NCI-H2196 treated with DMSO at 0.1 percent for 48 hours (cell line): ENCODE measurements at regions not wholly inside any gene's neighbourhood (a gene's known extent, or its start where the extent isn't known, plus 50 kb on each side); places are given as distances from the start of the nearest gene placed in this dataset.

Experiments used
- DNase-seq: peaks from one replicate; lab custom pipeline; 2025; ENCODE audit not compliant: unreplicated experiment; lab: John Stamatoyannopoulos, UW

- DNase-seq, result no peak
Observed at GRCh38 chr2:40760071-40760666, 308.3 kb upstream of the SLC8A1 start.

DNA sequence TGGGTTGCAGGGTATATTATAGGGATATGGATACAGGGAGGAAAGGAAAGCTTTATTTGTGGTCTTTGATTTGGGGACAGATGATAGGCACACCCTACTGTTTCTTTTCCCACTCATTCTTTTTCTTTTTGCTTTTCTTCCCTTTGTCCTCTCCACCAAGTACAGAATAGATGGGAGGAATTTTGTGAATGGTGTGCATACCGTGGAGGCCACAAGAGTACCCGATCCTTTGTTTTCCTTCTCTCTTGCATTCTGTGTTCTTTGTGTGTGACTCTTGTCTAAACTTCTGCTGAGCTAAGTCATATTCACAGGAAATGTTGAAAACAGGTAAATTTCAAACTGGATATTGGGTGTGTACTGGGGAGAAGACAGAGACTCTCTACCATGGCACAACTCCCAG, 321.4 kb upstream of the SLC8A1 start:
- no peak for DNase-seq

DNA sequence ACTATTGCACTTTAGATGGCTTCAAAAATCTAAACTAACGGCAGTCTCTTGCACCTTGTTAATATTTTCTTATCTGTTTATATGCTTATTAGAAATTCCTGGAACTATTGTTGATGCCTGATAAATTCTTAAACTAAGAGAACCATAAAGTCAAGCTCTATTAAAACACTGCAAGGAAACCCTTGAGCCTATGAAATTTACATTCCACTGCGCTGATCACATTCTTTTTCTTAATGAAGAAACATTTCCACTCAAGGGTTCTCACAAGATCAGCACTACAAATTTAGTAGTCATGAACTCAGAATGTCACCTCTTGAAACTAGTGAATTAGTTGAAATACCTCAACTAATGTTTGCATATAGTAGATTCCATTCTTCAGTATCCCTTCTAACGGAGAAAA, 331.8 kb upstream of the SLC8A1 start:
- no peak for DNase-seq

DNA sequence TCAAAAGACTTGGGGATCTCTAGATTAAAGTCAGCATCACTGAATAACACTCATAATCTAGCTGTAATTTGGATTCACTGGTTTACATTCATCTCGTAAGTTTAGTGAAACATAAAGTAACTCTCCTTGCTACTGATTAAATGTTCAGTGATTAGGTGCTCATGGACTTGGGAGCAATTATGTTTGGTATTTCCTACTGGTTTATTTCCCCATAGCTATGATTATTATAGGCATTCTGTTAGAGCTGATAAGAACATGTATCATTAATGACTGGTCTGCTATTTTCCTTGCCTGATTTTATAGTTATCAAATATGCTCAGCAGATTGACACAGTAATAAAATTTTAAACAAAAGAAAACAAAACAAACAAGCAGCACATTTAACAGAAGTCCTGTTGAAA, 334.7 kb upstream of the SLC8A1 start:
- DNase-seq, result no peak

DNA sequence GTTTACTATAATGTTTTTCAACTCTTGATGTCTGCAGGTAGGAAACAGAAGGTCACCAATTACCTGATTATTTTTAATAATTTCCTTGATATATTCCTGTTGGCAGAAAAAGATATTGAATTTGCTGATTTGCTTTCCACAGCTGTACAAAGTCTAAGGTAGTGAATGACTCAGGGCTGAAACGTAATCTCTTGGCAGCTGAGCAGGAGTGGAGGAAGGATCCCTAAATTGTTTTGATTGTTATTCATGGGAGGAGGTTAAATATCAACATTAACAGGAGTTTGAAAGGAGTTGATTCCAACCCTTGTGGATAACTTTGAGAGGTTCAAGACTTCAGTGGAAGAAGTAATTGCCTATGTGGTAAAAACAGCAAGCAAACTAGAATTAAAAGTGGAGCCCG, 345.2 kb upstream of the SLC8A1 start:
- peak; percentile 10 for DNase-seq

GRCh38 chr2:40803900-40804299, 352.0 kb upstream of the SLC8A1 start:
- no peak for DNase-seq

- DNase-seq, result no peak
Observed at GRCh38 chr2:40809156-40809555, 357.3 kb upstream of the SLC8A1 start.

GRCh38 chr2:40814616-40815015, 362.7 kb upstream of the SLC8A1 start:
- DNase-seq, result no peak

DNA sequence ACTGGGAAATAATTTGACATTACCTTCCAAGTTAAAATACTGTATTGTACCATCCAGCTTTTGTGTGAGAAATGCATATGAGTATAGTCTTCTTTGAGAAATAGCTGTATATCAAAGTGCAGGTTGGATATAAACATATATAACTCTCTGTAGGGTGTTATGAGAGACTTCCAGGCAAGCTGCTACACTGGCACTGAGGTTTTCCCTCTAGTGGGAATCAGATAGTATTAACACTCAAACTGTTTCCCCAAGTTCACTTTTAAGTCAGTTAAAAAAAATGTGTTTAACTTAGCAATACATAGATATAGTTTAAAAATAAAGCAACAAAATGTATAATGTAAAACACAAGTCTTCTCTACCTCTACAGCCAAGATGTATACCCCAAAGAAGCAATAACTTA, 368.4 kb upstream of the SLC8A1 start:
- DNase-seq, result no peak

DNA sequence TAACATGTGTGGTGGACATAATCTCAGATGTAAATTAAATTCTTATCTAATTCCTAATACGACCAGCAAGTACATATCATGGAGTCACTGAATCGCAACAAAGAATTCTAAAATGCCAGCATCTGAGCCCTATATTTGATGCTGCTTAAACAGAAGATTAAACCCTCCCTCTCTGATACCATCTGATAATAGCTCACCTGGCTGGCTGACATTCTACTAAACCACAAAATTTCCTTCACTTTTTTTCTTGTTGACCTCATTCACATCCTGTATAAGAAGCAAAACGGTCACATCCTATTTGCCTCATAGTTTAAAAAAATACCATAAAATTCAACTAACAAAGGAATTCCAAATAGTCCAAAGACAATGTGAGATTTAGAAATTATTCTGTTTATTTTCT, 371.6 kb upstream of the SLC8A1 start:
- DNase-seq, result no peak

DNA sequence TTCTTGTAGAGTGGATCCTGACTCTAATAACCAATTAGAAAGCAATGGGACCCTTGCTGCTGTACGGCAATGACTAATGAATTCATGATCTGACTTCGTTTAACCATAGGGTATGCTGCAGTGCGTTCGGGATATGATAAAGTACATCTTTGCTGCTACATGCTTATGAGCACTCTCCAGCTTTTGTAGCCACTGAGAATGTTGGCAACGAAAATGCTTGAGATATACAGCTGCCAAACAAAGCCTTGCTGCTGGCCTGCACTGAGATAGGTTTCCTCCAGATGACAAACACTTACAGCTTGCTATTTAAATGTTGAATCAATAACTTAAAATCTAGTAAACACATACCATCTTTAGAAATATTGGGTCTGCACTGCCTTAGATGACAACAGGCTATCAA, 372.4 kb upstream of the SLC8A1 start:
- no peak for DNase-seq

GRCh38 chr2:40827392-40827791, 375.5 kb upstream of the SLC8A1 start:
- no peak for DNase-seq

DNA sequence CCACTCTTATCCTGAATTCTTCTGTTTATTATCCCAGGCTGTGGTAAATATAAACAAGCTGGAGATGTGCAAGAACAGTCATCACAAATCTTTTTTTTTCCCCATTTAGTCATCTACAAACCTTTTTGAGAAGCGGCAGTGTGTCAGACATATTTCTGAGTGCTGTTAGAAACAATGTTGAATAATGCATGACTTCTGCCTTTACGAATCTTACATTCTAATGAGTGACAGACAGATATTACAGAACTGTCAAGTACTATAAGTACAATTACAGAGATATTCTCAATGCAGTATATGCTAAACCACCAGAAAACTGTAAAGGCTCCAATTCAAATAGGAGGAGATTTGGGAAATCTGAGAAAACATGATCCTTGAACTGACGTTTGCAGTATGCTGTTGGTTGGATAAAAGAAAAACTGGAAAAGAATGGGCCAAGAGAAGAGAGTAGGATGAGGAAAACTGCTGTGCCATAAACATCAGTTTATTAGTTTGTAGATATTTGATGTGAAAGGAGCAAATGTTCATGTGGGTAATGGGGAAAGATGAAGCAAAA, 379.5 kb upstream of the SLC8A1 start:
- DNase-seq, result no peak

GRCh38 chr2:40841856-40842255, 390.0 kb upstream of the SLC8A1 start:
- no peak for DNase-seq

DNA sequence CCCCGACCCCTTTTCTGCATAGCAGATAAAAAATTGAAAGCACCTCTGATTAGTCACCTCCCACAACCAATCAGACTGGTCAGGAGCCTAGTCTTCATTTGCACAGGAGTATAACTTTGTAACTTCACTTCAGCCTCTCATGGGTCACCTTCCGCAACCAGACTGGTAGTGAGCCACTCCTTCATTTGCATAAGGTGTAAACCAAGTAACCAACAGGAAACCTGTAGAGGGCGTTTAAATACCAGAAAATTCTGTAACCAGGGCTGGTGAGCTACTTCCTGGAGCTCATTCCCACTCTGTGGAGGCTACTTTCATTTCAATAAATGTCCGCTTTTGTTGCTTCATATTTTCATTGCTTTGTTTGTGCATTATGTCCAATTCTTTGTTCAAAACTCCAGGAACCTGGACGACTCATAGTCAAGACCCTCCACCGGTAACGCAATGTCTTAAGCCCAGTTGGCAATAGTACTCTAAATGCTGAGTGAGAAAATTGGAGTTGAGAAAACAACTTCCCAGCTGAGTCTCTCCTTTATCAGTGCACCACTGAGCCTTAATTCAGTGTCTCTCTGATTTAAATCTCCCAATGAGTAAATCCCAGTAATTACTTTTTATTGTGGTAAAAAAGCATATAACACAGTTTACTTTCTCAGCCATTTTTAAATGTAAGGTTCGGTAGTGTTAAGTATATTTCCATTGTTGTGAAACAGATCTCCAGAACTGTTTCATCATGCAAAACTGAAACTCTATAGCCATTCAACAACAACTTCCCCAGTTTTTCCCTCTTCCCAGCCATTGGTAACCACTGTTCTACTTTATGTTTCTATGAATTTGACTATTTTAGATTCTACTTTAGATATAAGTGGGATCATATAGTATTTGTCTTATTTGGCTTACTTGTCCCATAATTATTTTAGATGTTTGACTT, 392.7 kb upstream of the SLC8A1 start:
- no peak for DNase-seq

- no peak for DNase-seq
Observed at GRCh38 chr2:40851661-40852060, 399.8 kb upstream of the SLC8A1 start.

DNA sequence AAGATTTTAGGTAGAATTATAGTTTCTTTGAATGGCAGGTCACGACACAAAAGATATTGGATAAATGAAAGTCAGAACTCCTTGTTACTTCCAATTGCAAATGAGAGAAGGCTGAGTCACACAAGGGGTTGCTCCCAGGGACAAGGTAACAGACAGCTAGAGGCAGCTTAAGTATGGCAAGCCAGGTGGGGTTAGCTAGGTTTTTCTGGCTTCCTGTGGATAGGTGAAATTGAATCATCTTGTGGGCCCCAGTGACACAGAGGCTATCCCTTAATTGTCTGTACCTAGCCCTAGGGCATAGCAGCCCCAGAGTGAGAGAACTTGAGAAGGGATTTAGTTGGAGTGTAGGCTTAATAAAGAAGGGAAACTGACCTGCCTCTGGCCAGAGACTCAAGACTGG, 407.7 kb upstream of the SLC8A1 start:
- no peak for DNase-seq

DNA sequence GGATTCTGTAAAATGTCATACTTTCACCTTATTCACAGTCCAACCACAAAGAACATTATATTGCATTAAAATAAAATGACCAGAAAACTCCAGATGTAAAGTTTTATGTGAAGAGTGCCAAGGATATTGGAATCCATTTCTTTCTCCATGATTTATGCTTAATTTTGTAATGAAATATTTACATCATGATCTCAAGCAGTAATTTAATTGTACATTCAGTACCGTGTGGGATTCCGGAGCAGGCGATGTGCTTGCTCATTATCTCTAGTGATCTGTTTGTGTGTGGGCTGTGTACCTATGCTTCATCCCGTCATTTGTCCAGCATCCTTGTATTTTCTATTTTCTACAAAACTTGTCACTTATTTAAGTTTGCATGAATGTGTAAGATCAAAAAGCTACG, 415.9 kb upstream of the SLC8A1 start:
- no peak for DNase-seq

DNA sequence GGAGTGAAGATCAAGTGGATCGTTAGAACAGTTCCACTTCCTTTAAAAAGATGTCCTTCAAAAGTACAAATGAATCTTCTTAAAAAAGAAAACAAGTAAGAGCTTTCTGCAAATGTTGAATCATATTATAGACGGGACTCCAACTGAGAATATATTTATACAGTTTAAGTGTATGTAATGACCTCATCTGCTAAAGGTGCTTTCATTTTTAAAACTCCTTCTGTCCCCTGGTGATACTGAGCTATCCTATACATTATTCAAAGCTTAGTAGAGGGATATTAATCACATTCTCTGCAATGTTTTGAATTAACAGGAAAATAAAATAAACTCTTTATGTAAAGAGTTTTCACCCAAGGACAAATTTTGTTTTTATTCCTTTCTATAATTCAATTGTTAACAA, 420.7 kb upstream of the SLC8A1 start:
- no peak for DNase-seq

DNA sequence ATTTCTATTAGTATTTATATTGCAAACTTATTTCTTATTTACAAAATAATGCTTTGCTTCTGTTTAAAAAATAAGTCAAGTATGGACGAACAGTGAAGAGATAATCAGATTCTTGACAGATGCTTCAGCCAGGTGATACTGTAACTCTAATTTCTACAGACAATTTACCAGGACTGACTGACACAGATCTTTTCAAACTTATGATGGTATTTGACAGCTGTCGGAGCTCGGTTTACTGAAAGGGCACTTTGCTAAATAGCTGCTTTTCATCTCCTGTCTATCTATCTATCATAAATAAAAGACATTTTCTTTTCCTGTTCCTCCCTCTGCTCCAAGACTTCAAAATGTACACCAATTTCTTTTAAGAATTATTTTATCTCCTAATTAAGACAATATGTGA, 422.5 kb upstream of the SLC8A1 start:
- DNase-seq, result no peak

DNA sequence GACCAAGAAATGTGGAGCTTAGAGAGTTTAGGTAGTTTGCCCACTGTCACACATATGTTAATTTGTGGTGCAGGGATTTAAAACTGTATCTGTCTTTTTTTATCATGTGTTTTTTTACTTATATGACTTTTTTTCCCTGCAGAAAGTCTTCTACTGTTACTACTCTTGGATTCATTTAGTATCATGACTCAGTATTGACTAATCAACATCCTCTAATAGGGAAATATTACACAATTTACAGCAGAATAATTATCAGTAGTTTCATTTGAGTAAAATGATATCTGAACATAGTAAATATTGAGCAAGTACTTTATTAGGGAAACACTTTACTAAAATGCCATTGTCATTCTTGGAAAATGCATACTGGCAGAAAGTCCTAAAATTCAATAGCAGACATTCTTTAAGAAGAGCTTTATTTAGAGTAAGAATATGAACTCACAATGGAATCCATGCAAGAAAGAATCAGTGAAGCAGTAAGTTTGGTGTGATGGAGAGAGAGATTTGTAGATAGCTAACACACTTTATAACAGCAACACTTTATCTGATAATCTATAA, 425.9 kb upstream of the SLC8A1 start:
- no peak for DNase-seq

DNA sequence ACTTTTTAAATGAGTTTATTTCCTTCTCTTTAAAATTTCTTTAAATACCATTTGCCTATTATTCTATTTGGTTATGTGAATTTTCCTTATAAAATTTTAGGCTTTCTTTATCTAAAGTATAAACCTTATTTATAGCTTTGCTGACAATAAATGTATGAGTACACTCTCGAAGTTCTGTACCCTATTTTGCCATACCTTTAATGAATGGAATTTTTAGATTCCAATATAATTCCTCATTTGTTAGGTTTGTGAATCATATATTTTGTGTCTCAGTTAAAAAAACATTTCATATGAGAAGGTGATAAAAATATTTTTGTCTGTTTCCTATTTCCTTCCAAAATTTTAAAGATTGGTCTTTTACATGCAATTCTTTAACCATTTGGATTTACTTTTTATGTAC, 427.4 kb upstream of the SLC8A1 start:
- no peak for DNase-seq
